ENCODE measurements at regions not wholly inside any gene's neighbourhood (a gene's known extent, or its start where the extent isn't known, plus 50 kb on each side); places are given as distances from the start of the nearest gene placed in this dataset.

DNA sequence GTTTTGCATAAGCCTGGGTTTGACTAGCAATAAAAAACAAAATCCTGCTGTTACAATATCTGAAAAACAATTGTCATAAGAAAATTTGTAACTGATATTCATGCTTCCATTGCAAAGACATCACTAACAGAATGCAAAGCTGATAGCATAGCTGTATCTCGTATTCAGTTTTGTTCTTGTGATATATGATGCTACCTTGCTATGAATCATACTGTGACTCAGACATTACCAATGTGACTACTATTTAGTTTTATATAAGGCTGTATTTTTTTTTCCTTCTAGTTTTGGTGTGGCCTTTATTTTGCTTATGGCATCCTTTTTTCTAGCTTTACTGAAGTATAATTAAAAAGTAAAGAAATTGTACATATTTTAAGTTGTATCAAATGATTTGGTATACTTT lies 1381.8 kb downstream of the MRPL39 start:
- DNase-seq (ENCODE audit: low spot score) = no peak

DNA sequence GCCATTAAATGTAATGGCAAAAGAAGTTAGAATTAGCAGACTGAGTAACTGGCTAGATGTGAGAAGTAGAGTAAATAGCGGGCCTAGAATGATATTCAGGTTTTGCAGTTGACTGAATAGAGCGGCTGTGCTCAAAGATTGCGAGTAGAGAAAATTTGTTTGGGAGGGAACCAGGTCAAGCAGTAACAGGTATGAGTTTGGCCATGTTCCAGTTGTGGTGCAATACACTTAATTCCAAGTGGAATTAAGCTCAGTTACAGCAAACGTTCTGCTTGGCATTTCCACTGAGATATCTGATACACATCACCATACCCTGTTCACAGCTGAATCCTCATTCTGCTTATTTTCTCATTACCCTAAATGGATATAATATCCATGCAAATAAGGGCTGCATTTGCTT lies 1382.9 kb downstream of the MRPL39 start:
- DNase-seq (ENCODE audit: low spot score) = no peak

DNA sequence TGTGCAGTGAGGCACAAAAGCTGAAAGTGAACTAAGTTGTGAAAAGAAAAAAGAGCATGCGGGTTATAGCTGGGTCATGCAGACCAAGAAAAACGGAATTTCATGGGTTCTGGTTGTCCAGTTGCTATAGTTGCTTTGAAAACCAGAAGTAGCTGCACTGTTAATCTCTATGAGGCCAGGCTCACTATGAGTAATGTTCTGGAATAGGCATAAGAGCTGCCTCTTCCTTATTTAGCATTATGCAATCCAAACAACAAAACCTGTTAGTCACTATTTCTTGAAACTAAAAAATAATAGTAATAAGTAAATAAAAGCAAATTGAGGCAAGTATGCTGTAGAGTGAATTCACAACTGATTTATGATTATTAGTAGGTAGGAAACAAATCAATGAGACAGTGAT lies 1383.7 kb downstream of the MRPL39 start:
- no peak for DNase-seq (ENCODE audit: low spot score)

DNA sequence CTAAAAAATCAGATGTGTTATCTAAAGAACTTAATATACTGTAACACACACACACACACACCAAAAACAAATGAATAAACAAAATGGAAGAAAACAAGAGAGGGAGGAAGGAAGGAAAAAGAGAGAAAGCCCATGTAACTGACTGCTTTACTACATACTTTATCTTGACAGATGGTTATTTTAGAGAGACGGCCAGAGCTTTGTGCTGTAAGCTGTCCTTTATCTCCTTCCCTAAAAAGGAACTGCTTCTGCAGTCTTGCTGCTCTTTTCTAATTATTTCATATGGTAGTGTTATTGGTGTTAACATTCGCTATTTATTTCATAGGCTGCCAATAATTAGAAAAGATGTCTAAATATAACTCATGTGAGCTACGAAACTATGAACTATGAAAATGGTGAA lies 1384.6 kb downstream of the MRPL39 start:
- no peak for DNase-seq (ENCODE audit: low spot score)

DNA sequence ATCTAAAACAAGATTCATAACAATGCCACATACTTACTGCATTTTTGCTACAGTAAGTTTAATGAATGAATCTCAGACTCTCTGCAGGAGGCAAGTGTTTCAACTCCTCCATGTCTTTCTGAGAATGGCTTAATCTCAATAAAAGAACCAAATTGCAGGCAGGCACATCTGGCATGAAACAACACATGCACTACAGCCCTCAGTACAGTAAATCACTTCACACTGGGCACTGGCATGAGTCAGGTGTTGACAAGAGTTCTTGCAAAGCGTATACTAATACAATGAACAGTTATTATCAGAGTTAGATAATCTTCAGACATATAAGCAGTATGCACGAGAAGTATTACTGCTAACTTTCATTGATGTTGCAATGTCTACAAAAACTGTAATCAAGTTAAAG lies 1386.8 kb downstream of the MRPL39 start:
- DNase-seq (ENCODE audit: low spot score) = no peak

DNA sequence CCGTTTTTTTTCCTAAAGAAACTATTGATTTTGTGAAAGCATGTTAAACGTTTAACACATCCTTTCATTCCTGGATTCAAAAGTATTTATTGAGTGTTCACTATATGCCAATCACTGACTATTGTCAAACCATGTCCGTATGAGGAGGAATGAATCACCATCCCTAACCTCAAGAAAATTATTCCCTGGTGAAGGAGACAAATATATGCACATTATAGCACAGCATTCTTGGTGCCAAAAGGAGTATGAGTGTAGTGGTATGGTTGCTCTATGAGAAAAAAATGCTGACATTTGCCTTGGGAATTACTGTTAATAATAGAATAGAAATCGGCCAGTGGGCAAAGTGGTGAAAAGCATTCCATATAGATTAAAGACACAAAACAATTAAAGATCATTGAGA lies 1390.1 kb downstream of the MRPL39 start:
- DNase-seq (ENCODE audit: low spot score) = no peak

DNA sequence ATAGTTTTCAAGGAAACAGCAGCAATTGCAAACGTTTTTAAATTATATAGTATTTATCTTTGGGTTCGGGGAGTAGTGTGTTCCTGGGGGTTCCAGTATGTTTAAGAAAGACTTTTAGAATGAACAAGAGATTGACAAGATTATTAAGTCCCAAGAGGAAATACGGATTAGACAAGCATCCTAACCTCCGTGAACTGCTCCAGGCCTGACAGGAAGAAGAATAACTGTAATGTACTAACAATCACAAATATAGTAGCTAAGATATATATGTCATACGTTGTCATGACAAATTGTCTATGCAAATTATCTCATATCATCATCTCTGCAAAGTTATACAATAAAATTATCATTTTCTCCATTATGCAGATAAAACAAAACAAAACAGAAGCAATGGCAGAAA lies 1397.2 kb downstream of the MRPL39 start:
- no peak for DNase-seq (ENCODE audit: low spot score)

DNA sequence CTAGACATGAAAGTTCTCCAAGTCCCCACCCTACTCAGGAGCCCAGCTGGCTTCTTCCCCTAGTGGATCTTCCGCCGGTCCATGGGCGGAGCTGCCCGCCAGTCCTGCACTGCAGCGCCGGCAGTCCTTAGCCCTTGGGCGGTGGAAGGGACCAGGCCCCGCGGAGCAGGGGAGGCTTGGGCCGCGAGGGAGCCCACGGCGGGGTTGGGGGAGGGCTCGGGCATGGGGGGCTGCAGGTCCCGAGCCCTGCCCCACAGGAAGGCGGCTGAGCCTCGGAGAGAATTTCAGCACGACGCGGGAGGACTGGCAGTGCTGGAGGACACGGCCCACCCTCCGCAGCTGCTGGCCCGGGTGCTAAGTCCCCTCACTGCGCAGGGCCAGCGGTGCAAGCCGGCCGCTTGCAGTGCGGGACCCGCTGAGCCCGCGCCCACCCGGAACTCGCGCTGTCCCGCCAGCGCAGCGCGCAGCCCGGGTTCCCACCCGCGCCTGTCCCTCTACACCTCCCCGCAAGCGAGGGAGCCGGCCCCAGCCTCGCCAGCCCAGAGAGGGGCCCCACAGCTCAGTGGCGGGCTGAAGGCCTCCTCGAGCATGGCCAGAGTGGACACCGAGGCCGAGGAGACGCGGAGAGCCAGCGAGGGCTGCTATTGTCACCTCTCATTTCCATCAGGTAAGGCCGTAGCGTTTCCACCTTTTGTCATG lies 1398.6 kb downstream of the MRPL39 start:
- no peak for DNase-seq (ENCODE audit: low spot score)

DNA sequence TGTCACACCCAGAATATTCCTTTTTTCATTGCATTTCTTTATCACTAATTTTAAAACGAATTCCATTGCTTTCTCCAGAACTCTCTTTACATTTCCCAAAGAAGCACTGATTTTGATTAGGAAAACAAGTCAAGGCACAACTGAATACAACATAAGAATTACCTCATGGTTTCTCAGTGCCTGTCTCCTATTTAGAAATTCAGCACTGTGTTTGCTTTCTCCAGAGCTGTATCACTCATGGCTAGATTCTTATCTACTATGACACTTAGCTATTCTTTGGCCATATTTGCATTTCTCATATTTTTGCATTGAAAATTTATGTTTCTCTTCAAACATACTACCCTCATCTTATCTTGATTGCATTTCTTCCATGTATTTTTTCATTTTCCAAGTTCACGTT lies 1402.0 kb downstream of the MRPL39 start:
- DNase-seq (ENCODE audit: low spot score) = no peak

DNA sequence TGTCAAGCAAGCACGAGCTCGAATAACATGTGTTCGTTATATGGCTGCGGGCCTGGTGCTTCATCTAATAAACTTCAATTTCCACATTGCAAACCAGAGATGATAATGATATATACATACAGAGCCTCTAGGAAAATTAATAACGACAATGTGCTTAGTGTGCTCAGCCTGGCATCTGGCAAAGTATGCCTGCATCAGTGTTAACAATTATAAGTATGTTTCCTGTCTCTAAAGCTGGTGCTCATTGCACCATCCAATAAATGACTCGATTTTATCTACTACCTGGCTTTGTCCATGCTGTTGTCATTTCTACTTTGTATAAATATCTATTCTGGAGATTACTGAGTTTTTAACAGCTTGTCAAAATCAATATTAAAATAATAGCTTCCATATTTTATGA lies 1402.6 kb downstream of the MRPL39 start:
- DNase-seq (ENCODE audit: low spot score) = no peak

DNA sequence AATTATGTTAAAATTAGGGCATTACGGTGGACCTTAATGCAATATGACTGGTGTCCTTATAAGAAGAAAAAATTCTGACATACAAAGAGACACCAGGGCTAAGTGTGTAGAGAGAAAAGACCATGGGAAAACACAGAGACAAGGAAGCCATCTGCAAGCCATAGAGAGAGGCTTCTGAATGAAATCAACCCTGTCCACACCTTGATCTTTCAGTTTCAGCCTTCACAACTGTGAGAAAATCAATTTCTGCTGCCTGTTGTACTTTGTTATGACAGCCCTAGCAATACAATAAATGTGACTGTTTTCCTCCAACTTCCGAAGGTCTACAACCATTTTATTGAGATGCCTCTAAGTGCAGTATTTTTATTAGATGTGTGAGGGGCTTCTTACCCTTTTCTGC lies 1407.2 kb downstream of the MRPL39 start:
- no peak for DNase-seq (ENCODE audit: low spot score)

DNA sequence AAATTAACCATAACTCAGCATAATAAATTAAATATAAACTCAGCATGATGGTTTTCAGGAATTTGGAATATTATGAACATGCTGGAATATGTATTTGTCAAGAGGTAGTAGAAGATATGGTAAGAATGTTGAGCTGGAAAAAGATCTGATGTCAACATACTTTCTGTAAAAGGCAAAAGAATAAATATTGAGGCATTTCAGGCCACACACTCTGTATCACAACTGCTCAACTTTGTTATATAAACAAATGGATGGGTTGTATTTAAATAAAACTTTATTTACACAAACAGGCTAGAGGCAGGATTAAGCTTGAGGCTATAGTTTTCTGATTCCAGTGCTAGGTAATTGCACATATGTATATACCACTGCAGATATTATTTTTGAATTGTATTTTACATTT lies 1409.4 kb downstream of the MRPL39 start:
- no peak for DNase-seq (ENCODE audit: low spot score)

DNA sequence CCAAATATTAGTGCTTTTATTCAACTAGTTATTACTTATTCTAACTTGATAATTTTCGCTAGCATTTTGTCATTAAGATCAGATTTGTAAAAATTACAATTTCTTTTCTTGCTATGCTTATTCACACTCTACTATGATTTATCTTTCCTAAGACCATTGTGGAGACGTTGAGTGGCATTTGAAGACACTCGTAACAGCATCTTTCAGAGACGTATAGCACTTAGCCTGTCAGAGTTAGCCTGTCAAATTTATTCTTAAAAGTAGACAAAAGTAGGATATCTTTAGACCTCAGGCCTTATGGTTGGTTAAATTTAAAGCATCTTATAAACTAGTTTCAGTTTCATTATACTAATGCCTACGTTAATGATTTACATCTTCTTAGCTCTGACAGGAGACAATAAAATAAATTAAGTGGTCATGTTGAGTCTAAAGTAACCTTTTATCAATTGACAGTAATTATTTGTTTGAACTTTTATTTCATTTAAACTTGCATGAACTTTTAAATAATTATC lies 1410.1 kb downstream of the MRPL39 start:
- DNase-seq (ENCODE audit: low spot score) = no peak

DNA sequence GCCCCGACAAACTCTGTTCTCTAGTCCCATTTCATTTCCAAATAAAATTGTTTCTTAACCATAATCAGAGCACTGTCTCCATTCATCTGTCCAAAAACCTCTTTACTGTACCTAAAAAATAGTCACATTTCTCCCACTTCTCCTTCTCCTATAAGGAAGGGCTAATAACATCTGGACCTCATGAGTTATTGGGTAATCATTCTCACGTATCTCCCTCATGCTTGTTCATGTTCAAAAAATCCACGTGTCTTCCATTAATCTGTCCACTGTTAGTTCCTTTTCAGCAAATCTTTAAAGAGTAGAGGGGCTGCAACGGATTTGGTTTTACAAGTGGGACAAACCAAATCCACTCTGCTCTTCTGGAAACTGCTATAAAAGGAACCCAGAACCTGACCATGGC lies 1418.8 kb downstream of the MRPL39 start:
- DNase-seq (ENCODE audit: low spot score) = no peak

DNA sequence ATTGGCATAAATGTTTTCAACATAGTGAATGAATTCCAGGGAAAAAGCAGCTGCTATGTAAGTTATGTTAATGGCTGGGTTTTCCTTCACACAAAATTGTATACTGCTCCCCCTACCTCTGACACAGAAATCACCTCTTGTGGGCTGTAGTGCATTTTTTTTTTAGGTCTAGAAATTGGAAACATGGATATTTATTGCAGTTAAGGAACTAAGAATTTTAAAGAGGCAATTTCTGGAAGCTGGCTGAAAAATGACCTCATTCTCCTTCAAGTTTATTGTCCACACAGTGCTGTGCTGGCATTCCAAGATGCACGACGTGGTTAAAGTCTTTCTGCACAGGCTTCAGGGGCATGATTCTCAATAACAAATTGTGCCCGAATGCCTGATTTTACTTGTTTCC lies 1424.2 kb downstream of the MRPL39 start:
- no peak for DNase-seq (ENCODE audit: low spot score)

DNA sequence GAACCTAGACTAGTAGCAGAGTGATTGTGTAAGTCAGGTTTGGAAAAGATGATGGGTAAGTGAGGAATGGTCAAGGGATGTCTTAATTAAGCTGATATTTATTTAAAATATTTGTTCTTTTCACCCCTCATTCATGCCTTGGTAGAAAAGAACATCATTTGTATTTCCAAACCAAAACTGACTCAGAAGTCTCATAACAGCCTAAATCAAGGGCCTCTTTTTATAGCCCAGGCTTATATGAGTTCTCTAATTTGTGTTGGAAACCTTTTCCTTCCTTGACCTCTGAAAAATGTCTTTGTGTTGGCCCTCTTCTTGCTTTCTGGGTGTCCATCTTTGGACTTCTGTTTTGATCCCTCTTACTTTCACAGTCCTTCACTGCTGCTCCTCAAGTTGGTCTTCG lies 1428.2 kb downstream of the MRPL39 start:
- no peak for DNase-seq (ENCODE audit: low spot score)

DNA sequence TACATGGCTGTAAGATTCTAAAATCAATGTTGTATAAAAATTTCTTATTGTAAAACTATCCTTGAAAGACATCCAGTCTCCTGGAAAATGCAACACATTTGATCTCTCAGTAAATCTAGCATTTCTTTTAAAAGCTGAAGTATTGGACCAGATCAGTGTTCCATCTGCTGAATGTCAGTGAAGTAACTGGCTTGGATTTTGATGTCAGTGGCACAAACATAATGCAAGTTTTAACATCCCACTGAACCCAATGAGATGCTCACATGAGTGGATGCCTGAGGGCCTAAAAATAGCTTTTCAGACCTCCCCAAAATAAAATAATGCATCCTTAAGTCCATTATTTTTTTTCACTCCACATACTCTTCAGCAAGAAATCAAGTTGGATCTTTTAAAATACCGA lies 1432.2 kb downstream of the MRPL39 start:
- no peak for DNase-seq (ENCODE audit: low spot score)

DNA sequence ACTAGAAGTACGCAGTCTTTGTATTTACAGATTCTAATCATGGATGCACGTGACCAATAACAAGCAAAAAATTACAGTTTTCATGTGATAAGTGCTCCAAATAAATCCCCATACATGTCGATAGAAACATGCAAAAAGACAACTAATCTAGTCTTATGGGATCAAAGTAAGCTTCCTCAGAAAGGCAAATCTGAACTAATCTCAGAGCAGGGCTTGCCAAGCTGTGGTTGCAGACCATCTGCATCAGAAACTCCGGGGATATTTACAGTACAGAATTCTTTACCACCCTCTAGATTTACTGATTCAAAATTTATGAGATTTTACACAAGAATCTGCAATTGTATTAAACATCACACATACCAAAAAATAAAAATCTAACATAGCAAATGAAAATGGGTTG lies 1435.5 kb downstream of the MRPL39 start:
- no peak for DNase-seq (ENCODE audit: low spot score)

DNA sequence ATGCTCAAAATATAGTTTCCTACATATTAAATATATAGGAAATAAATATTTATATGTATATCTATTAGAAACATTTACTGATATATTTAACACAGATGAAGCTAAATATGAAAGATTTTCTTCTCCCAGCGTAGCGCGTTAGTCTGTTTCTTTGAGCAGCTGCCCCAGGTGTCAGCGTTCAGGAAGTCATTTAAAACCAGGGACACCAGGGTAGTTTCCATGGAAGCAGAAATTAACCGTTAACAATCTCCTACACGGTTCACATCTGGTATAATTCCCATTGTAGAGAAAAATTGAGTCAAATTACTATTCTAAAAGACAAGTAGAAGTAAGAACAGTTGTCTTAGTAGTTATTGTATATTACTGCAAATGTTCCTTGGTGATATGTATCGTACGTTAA lies 1443.7 kb downstream of the MRPL39 start:
- no peak for DNase-seq (ENCODE audit: low spot score)

DNA sequence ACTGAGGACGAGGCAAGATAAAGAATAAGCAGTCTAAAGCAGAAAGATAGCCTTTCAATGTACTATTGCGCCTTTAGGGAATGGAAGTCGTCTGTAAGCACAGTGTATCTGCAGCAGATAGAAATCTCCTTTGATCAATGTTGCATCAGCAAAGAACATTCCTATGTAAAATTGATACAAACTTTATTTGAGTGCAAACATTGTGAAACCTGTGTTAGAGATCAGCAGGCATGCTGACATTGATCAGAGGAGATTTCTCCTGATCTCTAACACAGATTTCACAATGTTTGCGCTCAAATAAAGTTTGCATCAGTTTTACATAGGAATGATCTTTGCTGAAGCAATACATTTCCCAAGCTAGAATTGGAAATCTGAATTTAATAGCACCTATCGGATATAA lies 1446.8 kb downstream of the MRPL39 start:
- DNase-seq (ENCODE audit: low spot score) = no peak

DNA sequence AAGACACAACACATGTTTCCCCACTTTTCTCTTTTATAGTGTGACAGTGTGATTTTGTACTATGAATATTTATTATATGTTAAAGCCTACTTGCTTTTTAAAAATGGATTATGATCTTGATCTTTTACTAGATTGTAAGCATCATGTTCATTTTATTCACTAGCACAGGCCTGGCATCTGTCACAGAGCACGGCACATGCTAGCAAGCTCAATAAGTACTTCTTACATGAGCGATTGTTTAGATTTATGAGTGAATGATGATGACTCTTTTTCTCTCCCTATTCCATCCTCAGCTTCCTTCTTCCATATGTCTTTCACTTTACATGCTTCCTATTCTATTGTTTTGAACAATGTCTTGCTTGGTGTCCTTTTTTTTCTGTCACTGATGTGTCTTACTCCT lies 1454.1 kb downstream of the MRPL39 start:
- no peak for DNase-seq (ENCODE audit: low spot score)

DNA sequence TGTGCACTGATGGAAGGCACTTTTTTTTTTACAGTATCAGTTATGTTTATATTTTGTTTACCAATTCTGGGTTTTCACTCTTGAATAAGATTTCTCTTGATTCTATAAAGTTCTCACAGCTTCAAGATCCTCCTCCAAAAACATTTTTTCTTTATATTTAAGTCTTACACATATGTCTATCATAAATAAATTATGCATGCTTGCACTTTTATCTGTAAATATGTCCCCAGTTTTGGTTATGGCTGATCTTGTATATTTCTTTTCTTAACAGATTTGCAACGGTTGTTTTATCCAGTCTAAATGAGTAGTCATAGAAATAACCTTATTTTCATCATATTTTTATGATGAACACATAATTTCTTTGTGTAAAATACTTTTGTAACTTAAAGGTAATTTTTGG lies 1456.5 kb downstream of the MRPL39 start:
- DNase-seq (ENCODE audit: low spot score) = no peak

DNA sequence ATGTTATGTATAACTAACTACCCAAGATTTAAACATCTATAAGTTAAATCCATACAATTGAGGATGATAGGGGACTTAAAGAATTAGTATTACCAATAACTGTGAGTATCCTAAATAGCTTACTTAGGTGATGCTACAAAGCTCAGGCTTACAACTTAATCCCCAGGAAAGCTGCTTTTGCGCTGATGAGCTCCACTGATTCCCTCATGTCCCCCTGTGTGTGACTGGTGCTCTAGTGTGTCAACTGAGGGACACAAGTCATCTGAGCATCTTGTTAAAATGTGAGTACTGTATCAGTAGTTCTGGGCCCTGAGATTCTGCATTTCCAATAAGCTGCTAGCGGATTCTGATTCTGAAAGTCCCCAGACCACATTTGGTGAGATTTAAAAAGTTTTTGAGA lies 1458.8 kb downstream of the MRPL39 start:
- DNase-seq (ENCODE audit: low spot score) = no peak

DNA sequence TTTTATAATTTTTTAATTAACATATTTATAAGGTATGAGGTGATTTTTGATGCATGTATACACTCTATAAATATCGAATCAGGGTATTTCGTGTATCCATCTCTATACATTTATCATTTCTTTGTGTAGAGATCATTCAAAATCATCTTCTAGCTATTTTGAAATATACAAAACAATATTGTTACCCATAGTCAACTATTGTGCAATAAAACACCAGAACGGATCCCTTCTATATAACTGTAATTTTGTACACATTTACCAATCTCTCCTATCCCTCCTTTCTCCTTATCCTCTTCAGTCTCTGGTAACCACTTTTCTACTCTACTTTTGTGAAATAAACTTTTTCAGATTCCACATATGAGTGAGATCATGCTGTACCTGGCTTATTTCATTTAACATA lies 1459.6 kb downstream of the MRPL39 start:
- no peak for DNase-seq (ENCODE audit: low spot score)
